ENCODE measurements at regions not wholly inside any gene's neighbourhood (a gene's known extent, or its start where the extent isn't known, plus 50 kb on each side); places are given as distances from the start of the nearest gene placed in this dataset.

DNA sequence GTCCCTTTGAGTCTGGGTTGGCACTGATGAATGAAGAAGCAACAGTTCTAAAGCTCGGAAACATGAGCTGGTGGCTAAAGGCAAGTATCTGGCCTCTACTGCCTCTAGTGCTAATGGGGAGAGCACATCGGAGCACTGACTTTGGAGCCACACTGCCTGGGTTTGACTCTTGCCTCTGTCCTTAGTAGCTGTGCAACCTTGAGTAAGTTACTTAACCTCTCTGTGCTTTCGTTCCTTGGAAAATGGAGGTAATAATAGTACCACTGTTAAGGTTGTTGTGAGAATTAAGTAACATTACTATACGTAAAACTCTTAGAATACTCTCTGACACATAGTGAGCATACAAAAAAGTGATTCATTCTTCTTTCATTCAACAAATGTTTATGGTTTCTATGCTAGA, 211.2 kb downstream of the ATG4C start:
- H3K4me3 ChIP-seq (replicated peaks in 1 of 2; ENCODE audit: low read depth in 2 of 2, low read length in 2 of 2), result no peak overlapping the region
- TF ChIP-seq, protein P1, sequence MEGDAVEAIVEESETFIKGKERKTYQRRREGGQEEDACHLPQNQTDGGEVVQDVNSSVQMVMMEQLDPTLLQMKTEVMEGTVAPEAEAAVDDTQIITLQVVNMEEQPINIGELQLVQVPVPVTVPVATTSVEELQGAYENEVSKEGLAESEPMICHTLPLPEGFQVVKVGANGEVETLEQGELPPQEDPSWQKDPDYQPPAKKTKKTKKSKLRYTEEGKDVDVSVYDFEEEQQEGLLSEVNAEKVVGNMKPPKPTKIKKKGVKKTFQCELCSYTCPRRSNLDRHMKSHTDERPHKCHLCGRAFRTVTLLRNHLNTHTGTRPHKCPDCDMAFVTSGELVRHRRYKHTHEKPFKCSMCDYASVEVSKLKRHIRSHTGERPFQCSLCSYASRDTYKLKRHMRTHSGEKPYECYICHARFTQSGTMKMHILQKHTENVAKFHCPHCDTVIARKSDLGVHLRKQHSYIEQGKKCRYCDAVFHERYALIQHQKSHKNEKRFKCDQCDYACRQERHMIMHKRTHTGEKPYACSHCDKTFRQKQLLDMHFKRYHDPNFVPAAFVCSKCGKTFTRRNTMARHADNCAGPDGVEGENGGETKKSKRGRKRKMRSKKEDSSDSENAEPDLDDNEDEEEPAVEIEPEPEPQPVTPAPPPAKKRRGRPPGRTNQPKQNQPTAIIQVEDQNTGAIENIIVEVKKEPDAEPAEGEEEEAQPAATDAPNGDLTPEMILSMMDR (IDR thresholded peaks at IDR 0.05; ENCODE audit: low read depth, low read length), result no peak

DNA sequence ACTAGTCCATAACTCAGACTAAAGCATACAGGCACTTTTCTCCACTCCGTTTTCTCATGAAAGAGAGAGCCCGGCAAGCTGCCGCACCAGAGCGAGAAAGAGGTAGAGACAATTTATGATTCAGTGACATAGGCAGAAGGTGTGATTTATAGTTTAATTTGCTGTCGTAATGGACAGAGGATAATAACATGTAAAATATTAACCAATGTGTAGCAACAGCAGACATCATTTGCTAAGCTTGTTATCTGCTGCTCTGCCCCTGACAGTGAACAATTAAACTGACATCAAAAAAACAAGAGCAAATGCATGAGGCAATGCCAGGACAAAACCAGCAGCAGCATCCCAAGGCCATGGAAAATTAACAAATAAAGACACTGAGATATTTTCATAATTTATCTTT, 214.0 kb downstream of the ATG4C start:
- DNase-seq (ENCODE audit: low read depth in 2 of 2), result no peak
- H3K4me3 ChIP-seq (replicated peaks in 1 of 2; ENCODE audit: low read depth in 2 of 2, low read length in 2 of 2), result no peak overlapping the region
- TF ChIP-seq, protein P1 (IDR thresholded peaks at IDR 0.05; ENCODE audit: low read depth, low read length), result no peak

More for the DNA sequence above, 211.2 kb downstream of the ATG4C start:
- no peak for DNase-seq (ENCODE audit: low read depth in 2 of 2)

DNA sequence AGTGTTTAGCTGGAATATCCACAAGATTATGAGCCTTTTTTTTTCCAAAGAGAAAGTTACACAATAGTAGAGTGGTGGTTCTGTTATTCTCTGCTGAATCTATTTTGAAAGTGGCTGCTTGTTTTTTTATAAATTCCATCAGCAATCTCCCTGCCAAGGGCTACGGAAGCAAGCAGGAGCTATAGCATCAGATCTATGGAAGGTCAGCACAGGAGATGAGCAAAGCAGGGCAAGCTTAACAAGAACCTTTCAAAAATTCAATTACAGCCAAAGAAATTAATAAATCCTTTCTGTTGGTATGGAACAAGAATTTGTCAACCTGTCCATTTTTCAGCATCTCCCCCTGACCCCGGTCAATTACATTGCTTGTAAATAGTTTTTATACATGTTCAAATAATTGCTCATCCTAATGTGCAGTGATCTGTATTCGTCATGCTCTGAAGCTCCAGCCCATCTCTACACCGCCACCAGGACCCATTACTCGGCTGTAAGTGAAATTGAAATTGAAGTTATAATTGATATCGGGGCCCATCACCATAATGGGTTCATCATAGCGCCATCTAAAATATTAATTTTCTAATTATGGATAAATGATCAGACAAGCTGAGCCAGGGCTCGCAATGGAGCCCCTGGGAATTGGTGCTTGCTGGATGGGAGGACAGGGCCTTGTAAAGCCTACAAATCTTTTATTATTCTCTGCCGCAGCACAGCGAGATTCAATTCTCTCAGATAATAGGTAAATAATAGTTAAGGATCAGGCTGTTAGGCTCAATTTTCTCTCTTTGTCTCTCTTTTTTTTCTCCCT, 215.1 kb downstream of the ATG4C start:
- no peak overlapping the region for H3K4me3 ChIP-seq (replicated peaks in 1 of 2; ENCODE audit: low read depth in 2 of 2, low read length in 2 of 2)
- DNase-seq (ENCODE audit: low read depth in 2 of 2), result no peak
- TF ChIP-seq, protein P1 (IDR thresholded peaks at IDR 0.05; ENCODE audit: low read depth, low read length), result no peak

DNA sequence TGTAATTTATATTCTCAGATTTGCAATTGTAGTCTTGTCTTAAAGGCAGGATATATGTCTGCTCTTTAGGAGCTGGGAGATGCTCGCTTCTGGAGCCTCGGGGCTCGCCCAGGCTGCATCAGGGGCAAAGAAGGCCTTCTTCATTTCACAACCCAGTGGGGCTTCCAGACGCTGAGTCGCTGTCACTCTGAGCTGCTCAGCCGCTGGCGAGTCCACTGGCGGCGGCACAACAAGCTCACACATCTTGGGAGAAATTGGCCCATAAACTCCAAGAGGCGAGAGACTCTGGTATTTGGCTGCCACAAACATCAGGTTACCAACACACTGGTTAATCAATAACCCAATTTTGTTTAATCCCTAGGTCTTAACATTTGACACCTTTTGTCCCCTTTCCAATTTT, 216.6 kb downstream of the ATG4C start:
- TF ChIP-seq, protein P1 (IDR thresholded peaks at IDR 0.05; ENCODE audit: low read depth, low read length), result no peak
- DNase-seq (ENCODE audit: low read depth in 2 of 2), result no peak
- no peak overlapping the region for H3K4me3 ChIP-seq (replicated peaks in 1 of 2; ENCODE audit: low read depth in 2 of 2, low read length in 2 of 2)

DNA sequence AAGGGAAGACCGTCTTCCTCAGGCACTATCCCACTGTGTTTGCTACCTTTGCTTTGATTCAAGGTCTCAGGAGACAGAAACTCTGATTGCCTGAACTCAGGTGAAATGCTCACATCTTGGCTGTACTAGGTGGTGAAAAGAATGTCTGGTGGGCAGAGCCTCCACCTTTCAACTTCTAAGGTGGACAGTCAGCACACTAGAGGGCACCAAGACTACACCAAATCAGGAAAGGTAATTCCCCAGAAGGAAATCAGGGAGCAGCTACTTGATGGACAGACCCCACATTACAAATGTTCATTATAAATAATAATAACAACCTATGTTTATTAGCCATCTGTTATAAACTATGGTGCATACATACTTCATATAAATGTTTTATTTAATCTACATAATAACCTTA, 220.9 kb downstream of the ATG4C start:
- DNase-seq (ENCODE audit: low read depth in 2 of 2), result peak; percentile 25 to 36
- TF ChIP-seq, protein P1 (IDR thresholded peaks at IDR 0.05; ENCODE audit: low read depth, low read length), result peak; percentile 26
- no peak overlapping the region for H3K4me3 ChIP-seq (replicated peaks in 1 of 2; ENCODE audit: low read depth in 2 of 2, low read length in 2 of 2)

DNA sequence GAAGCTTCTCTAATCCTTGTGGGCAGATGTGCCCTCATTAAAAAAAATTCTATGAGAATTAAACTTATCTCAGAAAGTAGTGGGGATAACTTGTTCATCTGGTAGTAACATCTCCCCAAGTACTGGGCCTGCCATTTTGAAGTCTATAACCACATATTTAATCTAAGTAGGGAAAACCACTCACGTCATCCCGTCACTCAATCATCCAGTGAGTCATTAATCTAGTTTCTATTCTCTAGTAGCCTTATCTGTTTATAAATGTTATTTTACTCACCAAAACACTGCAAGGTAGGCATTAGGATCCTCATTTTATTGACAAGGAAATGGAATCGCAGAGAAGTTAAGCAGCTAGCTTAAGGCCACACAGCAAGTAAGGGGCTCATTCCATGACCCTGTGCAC, 221.9 kb downstream of the ATG4C start:
- TF ChIP-seq, protein P1 (IDR thresholded peaks at IDR 0.05; ENCODE audit: low read depth, low read length), result no peak
- no peak for DNase-seq (ENCODE audit: low read depth in 2 of 2)
- H3K4me3 ChIP-seq (replicated peaks in 1 of 2; ENCODE audit: low read depth in 2 of 2, low read length in 2 of 2), result no peak overlapping the region

All from cardiac fibroblast (primary cell).